ENCODE measurements at regions not wholly inside any gene's neighbourhood (a gene's known extent, or its start where the extent isn't known, plus 50 kb on each side); places are given as distances from the start of the nearest gene placed in this dataset.

- no peak for TF ChIP-seq CTCF (conservative IDR thresholded peaks at IDR 0.05)
- no peaks in the 10 kb centered on the region for H4K20me1 ChIP-seq (ENCODE audit: control insufficient read depth, insufficient read depth, insufficient read length)
- H2BK5ac ChIP-seq (ENCODE audit: insufficient read length, low read length) = no peak overlapping the region
- no peaks in the 10 kb centered on the region; the same call in 1 of the 2 replicates for H3K79me2 ChIP-seq (ENCODE audit: insufficient read depth, low read length)
- no peak overlapping the region for H2BK12ac ChIP-seq (ENCODE audit: insufficient read length, low read depth, low read length)
- H3K4me1 ChIP-seq (ENCODE audit: insufficient read depth, low read length) = no peaks in the 10 kb centered on the region
- no peak overlapping the region for H4K8ac ChIP-seq (replicated peaks; ENCODE audit: insufficient read length, low read depth, low read length)
- H4K91ac ChIP-seq (ENCODE audit: insufficient read length, low read depth, low read length) = no peak overlapping the region
- H3K4ac ChIP-seq (ENCODE audit: low read depth, low read length) = no peak overlapping the region
- Mint-ChIP-seq H3K9me3 (no peaks in the 10 kb centered on the region), H3K4me3 (no peak overlapping the region), H3K27ac (no peak overlapping the region), H3K36me3 (ENCODE audit: insufficient read depth in 1 of 3, low read depth in 3 of 3) (peaks cover 0 to 4% (median 0%) of the 10 kb centered on the region in 3 experiments; a peak in 2 of 7 replicates), H3K27me3 (ENCODE audit: low read depth) (no peaks in the 10 kb centered on the region; the same call in none of the 2 replicates), H3K4me1 (peaks cover 2 to 4% of the 10 kb centered on the region in 2 experiments; a peak in 3 of 4 replicates)
- H3K79me1 ChIP-seq (ENCODE audit: insufficient read depth, low read depth, low read length, poor library complexity, severe bottlenecking) = no peaks in the 10 kb centered on the region
- H3T11ph ChIP-seq (ENCODE audit: low read length) = no peak overlapping the region
- H2BK20ac ChIP-seq (ENCODE audit: low read depth, low read length, poor library complexity, severe bottlenecking) = no peak overlapping the region
- H3K4me2 ChIP-seq (ENCODE audit: insufficient read depth, insufficient read length, low read length) = no peak overlapping the region
- H3K9me3 ChIP-seq (ENCODE audit: control insufficient read depth, low read depth, low read length) = no peaks in the 10 kb centered on the region
- no peak overlapping the region for H3K18ac ChIP-seq (ENCODE audit: insufficient read length, low read depth, low read length)
- H2AK5ac ChIP-seq (ENCODE audit: insufficient read length, low read length) = no peak overlapping the region
- WGBS (ENCODE audit: extremely low coverage, insufficient read length, low lambda C conversion rate) = no CpG with 5 or more reads among the region's 6 CpGs
- no peak overlapping the region for H2AFZ ChIP-seq (ENCODE audit: low read length)
- H3K56ac ChIP-seq (ENCODE audit: insufficient read length, low read depth, low read length) = no peak overlapping the region
- DNase-seq = no peak
- H3K9ac ChIP-seq (ENCODE audit: extremely low read depth, insufficient read length, low read length) = no peak overlapping the region
- no peak overlapping the region for H2BK15ac ChIP-seq (ENCODE audit: low read depth, low read length)
- no peak overlapping the region for H3K23ac ChIP-seq (ENCODE audit: insufficient read length, low read depth, low read length)
- H3K27ac ChIP-seq (ENCODE audit: insufficient read length, low read depth, low read length) = no peak overlapping the region
- H3K14ac ChIP-seq (ENCODE audit: insufficient read depth, low read length) = no peak overlapping the region
- H3K23me2 ChIP-seq (ENCODE audit: insufficient read length, low read depth, low read length, poor library complexity, severe bottlenecking) = no peaks in the 10 kb centered on the region
- H2BK120ac ChIP-seq (ENCODE audit: low read depth, low read length, poor library complexity, severe bottlenecking) = no peak overlapping the region
- H4K5ac ChIP-seq (ENCODE audit: insufficient read length, low read depth, low read length) = no peak overlapping the region
- H3K27me3 ChIP-seq (ENCODE audit: insufficient read depth, low read length) = no peaks in the 10 kb centered on the region
These were observed 222.9 kb downstream of the CTTN start for GRCh38 chr11:70621241-70621640.
